Nephron progenitor cell (in vitro differentiated cells): ENCODE measurements at regions not wholly inside any gene's neighbourhood (a gene's known extent, or its start where the extent isn't known, plus 50 kb on each side); places are given as distances from the start of the nearest gene placed in this dataset.

Experiments used
- DNase-seq: peaks from one replicate; pipeline ENCODE4 v3.0.0; 2021
- H3K27ac Mint-ChIP-seq: 2 replicates; pipeline ENCODE4 v1.8.0; 2021; ENCODE audit warnings: mild to moderate bottlenecking, moderate library complexity, mixed read lengths
- H3K27me3 Mint-ChIP-seq: 2 replicates; pipeline ENCODE4 v1.8.0; 2021; ENCODE audit warnings: mild to moderate bottlenecking, low read depth, mixed read lengths; ENCODE audit not compliant: poor library complexity
- H3K36me3 Mint-ChIP-seq: 2 replicates; pipeline ENCODE4 v1.8.0; 2021; ENCODE audit warnings: low read depth, mixed read lengths
- H3K4me1 Mint-ChIP-seq: 2 replicates; pipeline ENCODE4 v1.8.0; 2021; ENCODE audit warnings: mixed read lengths
- H3K4me3 Mint-ChIP-seq: 2 replicates; pipeline ENCODE4 v1.8.0; 2021; ENCODE audit warnings: mild to moderate bottlenecking, moderate library complexity, mixed read lengths
- H3K9me3 Mint-ChIP-seq: 2 replicates; pipeline ENCODE4 v1.8.0; 2021; ENCODE audit warnings: mild to moderate bottlenecking, moderate library complexity, mixed read lengths
- CTCF ChIP-seq: fragments of 200-600 bp; sonication (generic); IDR thresholded peaks from 2 replicates; pipeline ENCODE4 v1.5.0; 2021; ENCODE audit warnings: antibody characterized with exemption

GRCh38 chr2:129742415-129743180 lies 236.9 kb upstream of the RAB6C start:
- no peaks in the 10 kb centered on the region for H3K9me3 Mint-ChIP-seq
- no peaks in the 10 kb centered on the region for H3K36me3 Mint-ChIP-seq
- H3K27ac Mint-ChIP-seq = no peak overlapping the region
- no peaks in the 10 kb centered on the region for H3K27me3 Mint-ChIP-seq
- no peak overlapping the region for H3K4me3 Mint-ChIP-seq
- no peak for DNase-seq
- H3K4me1 Mint-ChIP-seq = peaks cover 5% of the 10 kb centered on the region
- no peak for TF ChIP-seq CTCF

- H3K27ac Mint-ChIP-seq = no peak overlapping the region
- H3K4me3 Mint-ChIP-seq = no peak overlapping the region
- no peak for DNase-seq
- H3K27me3 Mint-ChIP-seq = peaks cover 3% of the 10 kb centered on the region
- H3K4me1 Mint-ChIP-seq = peaks cover 11% of the 10 kb centered on the region
- no peaks in the 10 kb centered on the region for H3K36me3 Mint-ChIP-seq
- TF ChIP-seq CTCF = no peak
- peaks cover 2% of the 10 kb centered on the region for H3K9me3 Mint-ChIP-seq
These were observed 235.3 kb upstream of the RAB6C start for GRCh38 chr2:129744141-129744540.

- H3K27ac Mint-ChIP-seq = no peak overlapping the region
- H3K4me3 Mint-ChIP-seq = no peak overlapping the region
- no peaks in the 10 kb centered on the region for H3K36me3 Mint-ChIP-seq
- H3K27me3 Mint-ChIP-seq = peaks cover 4% of the 10 kb centered on the region
- TF ChIP-seq CTCF = no peak
- peaks cover 11% of the 10 kb centered on the region for H3K4me1 Mint-ChIP-seq
- DNase-seq = no peak
- H3K9me3 Mint-ChIP-seq = peaks cover 7% of the 10 kb centered on the region
These were observed 234.8 kb upstream of the RAB6C start for GRCh38 chr2:129744649-129745048.

GRCh38 chr2:129747500-129748125 lies 231.9 kb upstream of the RAB6C start:
- Mint-ChIP-seq H3K9me3 (peaks cover 21% of the 10 kb centered on the region), H3K27me3 (peaks cover 8% of the 10 kb centered on the region), H3K4me3 (no peak overlapping the region), H3K27ac (no peak overlapping the region), H3K4me1 (peaks cover 11% of the 10 kb centered on the region), H3K36me3 (no peaks in the 10 kb centered on the region)
- no peak for TF ChIP-seq CTCF
- DNase-seq = no peak

- peaks cover 11% of the 10 kb centered on the region for H3K4me1 Mint-ChIP-seq
- no peak overlapping the region for H3K27ac Mint-ChIP-seq
- H3K36me3 Mint-ChIP-seq = no peaks in the 10 kb centered on the region
- DNase-seq = no peak
- H3K9me3 Mint-ChIP-seq = peaks cover 21% of the 10 kb centered on the region
- H3K27me3 Mint-ChIP-seq = peaks cover 10% of the 10 kb centered on the region
- no peak for TF ChIP-seq CTCF
- H3K4me3 Mint-ChIP-seq = no peak overlapping the region
These were observed 231.2 kb upstream of the RAB6C start for GRCh38 chr2:129748250-129748649.

- Mint-ChIP-seq H3K9me3 (peaks cover 21% of the 10 kb centered on the region), H3K4me1 (peaks cover 11% of the 10 kb centered on the region), H3K27ac (no peak overlapping the region), H3K27me3 (peaks cover 11% of the 10 kb centered on the region), H3K36me3 (no peaks in the 10 kb centered on the region), H3K4me3 (no peak overlapping the region)
- DNase-seq = no peak
- TF ChIP-seq CTCF = peak; percentile 25
These were observed 230.8 kb upstream of the RAB6C start for GRCh38 chr2:129748653-129749052.
